ENCODE measurements at regions not wholly inside any gene's neighbourhood (a gene's known extent, or its start where the extent isn't known, plus 50 kb on each side); places are given as distances from the start of the nearest gene placed in this dataset.

- no peak for TF ChIP-seq GTF2F1 (IDR thresholded peaks at IDR 0.05; ENCODE audit: low read length)
- no peak for TF ChIP-seq BHLHE40 (IDR thresholded peaks at IDR 0.05; ENCODE audit: low read length)
- TF ChIP-seq PCBP2 (optimal IDR thresholded peaks at IDR 0.05; ENCODE audit: low read depth, low read length, poor library complexity, severe bottlenecking): no peak
- no peak for TF ChIP-seq SETDB1 (CRISPR knock-in tag; IDR thresholded peaks at IDR 0.05; ENCODE audit: borderline replicate concordance)
- TF ChIP-seq, protein P1, sequence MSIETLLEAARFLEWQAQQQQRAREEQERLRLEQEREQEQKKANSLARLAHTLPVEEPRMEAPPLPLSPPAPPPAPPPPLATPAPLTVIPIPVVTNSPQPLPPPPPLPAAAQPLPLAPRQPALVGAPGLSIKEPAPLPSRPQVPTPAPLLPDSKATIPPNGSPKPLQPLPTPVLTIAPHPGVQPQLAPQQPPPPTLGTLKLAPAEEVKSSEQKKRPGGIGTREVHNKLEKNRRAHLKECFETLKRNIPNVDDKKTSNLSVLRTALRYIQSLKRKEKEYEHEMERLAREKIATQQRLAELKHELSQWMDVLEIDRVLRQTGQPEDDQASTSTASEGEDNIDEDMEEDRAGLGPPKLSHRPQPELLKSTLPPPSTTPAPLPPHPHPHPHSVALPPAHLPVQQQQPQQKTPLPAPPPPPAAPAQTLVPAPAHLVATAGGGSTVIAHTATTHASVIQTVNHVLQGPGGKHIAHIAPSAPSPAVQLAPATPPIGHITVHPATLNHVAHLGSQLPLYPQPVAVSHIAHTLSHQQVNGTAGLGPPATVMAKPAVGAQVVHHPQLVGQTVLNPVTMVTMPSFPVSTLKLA (IDR thresholded peaks at IDR 0.05): no peak
- TF ChIP-seq ZNF121 (CRISPR knock-in tag; IDR thresholded peaks at IDR 0.05): no peak
- no peak for TF ChIP-seq ZBTB3 (CRISPR knock-in tag; IDR thresholded peaks at IDR 0.05; ENCODE audit: borderline replicate concordance, low read depth)
- TF ChIP-seq, protein P2, sequence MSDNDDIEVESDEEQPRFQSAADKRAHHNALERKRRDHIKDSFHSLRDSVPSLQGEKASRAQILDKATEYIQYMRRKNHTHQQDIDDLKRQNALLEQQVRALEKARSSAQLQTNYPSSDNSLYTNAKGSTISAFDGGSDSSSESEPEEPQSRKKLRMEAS (IDR thresholded peaks at IDR 0.05): no peak
- TF ChIP-seq ATRX (CRISPR knock-in tag; IDR thresholded peaks at IDR 0.05; ENCODE audit: borderline replicate concordance): no peak
- H3K79me2 ChIP-seq (ENCODE audit: insufficient read depth, low read length): no peaks in the 10 kb centered on the region
- H3K4me3 ChIP-seq (replicated peaks in 1 of 3; ENCODE audit: insufficient read depth in 1 of 3, low read depth in 2 of 3, low read length in 3 of 3): no peak overlapping the region
- CTCF ChIA-PET (ENCODE audit: low intra/inter-chr PET ratio, low total read pairs): no interaction called here
- ATAC-seq (no peak), DNase-seq (ENCODE audit: low spot score) (no peak), FAIRE-seq (no peak)
- WGBS (ENCODE audit: low lambda C conversion rate): 2% methylated on average over 5 of the region's 5 CpGs
- H3K9me3 ChIP-seq (ENCODE audit: low read length): no peaks in the 10 kb centered on the region
- in situ Hi-C loops (cut with HindIII; ENCODE audit: extremely low pct_ligation_motif_present, low pct_unique_long_range_greater_than_20kb): no loop called here
- H4K20me1 ChIP-seq (ENCODE audit: insufficient read depth, low read length): no peaks in the 10 kb centered on the region
- intact Hi-C loops (cut with micrococcal nuclease; ENCODE audit: unreplicated experiment): no loop called here
- no peaks in the 10 kb centered on the region for H3K27me3 ChIP-seq (ENCODE audit: control insufficient read depth in 1 of 2, insufficient read depth in 2 of 2, low read length in 2 of 2)
- POLR2A ChIA-PET: no interaction called here
- H3K9ac ChIP-seq (ENCODE audit: insufficient read depth, low read depth, low read length): no peak overlapping the region
- no peak overlapping the region for H3K4me2 ChIP-seq (ENCODE audit: low read depth, low read length)
- no peaks in the 10 kb centered on the region for H3K4me1 ChIP-seq (ENCODE audit: insufficient read depth, low read length)
- no peak overlapping the region for H2AFZ ChIP-seq (ENCODE audit: low read length)
- BruUV-seq (replicated peaks): no TSS peak
- H3K27ac ChIP-seq (ENCODE audit: extremely low read length, insufficient read depth, low read length): no peak overlapping the region
- H3K36me3 ChIP-seq (replicated peaks in 1 of 2; ENCODE audit: control insufficient read depth in 1 of 2, insufficient read depth in 2 of 2, low read length in 2 of 2): no peaks in the 10 kb centered on the region
Observed at GRCh38 chr13:37201081-37201480, 95.6 kb upstream of the CSNK1A1L start.

Data from HepG2 (cell line).